Neural progenitor cell (in vitro differentiated cells): ENCODE measurements at regions not wholly inside any gene's neighbourhood (a gene's known extent, or its start where the extent isn't known, plus 50 kb on each side); places are given as distances from the start of the nearest gene placed in this dataset.

Source experiments
- DNase-seq: peaks from one replicate; pipeline ENCODE4 v3.0.0-alpha.2; 2016; ENCODE audit warnings: low spot score
- H2AFZ ChIP-seq: fragments of 200-600 bp; sonication (generic); replicated peaks from 2 replicates; pipeline ENCODE4 v1.6.1; 2016; ENCODE audit warnings: antibody characterized with exemption
- H3F3A ChIP-seq: fragments of 200-600 bp; sonication (generic); 2 replicates; pipeline ENCODE4 v1.6.1; 2016; ENCODE audit warnings: antibody characterized with exemption, low read depth
- H3K27ac ChIP-seq: fragments of 200-600 bp; sonication (generic); 2 replicates; pipeline ENCODE4 v1.5.1; 2016; ENCODE audit warnings: mild to moderate bottlenecking
- H3K27me3 ChIP-seq: fragments of 200-600 bp; sonication (generic); 2 replicates; pipeline ENCODE4 v1.6.1; 2016; ENCODE audit warnings: mild to moderate bottlenecking, moderate library complexity
- H3K36me3 ChIP-seq: fragments of 200-600 bp; sonication (generic); 2 replicates; pipeline ENCODE4 v1.5.1; 2016
- H3K4me1 ChIP-seq: fragments of 200-600 bp; sonication (generic); 2 replicates; pipeline ENCODE4 v1.6.1; 2016; ENCODE audit warnings: mixed run types
- H3K4me2 ChIP-seq: fragments of 200-600 bp; sonication (generic); 2 replicates; pipeline ENCODE4 v1.6.1; 2016
- H3K4me3 ChIP-seq: fragments of 200-600 bp; sonication (generic); 2 replicates; pipeline ENCODE4 v1.5.1; 2016
- H3K79me2 ChIP-seq: fragments of 200-600 bp; sonication (generic); 2 replicates; pipeline ENCODE4 v1.6.1; 2016; ENCODE audit warnings: low read depth
- H3K9ac ChIP-seq: fragments of 200-600 bp; sonication (generic); 2 replicates; pipeline ENCODE4 v1.6.1; 2016
- H3K9me3 ChIP-seq: fragments of 200-600 bp; sonication (generic); 2 replicates; pipeline ENCODE4 v1.5.1; 2016; ENCODE audit warnings: low read depth
- H4K20me1 ChIP-seq: fragments of 200-600 bp; sonication (generic); 2 replicates; pipeline ENCODE4 v1.6.1; 2016; ENCODE audit warnings: low read depth
- H3K27ac Mint-ChIP-seq: 3 replicates; pipeline ENCODE4 v1.8.0; 2021; ENCODE audit warnings: mixed read lengths
- H3K27me3 Mint-ChIP-seq: 2 replicates; pipeline ENCODE4 v1.8.0; 2022; ENCODE audit warnings: low read depth, mild to moderate bottlenecking, inconsistent platforms, moderate library complexity, mixed read lengths; ENCODE audit not compliant: insufficient read depth
- H3K36me3 Mint-ChIP-seq: 3 replicates; pipeline ENCODE4 v1.8.0; 2021; ENCODE audit warnings: mixed read lengths
- H3K4me1 Mint-ChIP-seq: 3 replicates; pipeline ENCODE4 v1.8.0; 2021; ENCODE audit warnings: mixed read lengths
- H3K4me3 Mint-ChIP-seq: 3 replicates; pipeline ENCODE4 v1.8.0; 2021; ENCODE audit warnings: mild to moderate bottlenecking, moderate library complexity, mixed read lengths
- H3K9me3 Mint-ChIP-seq: 3 replicates; pipeline ENCODE4 v1.8.0; 2020; ENCODE audit warnings: mixed read lengths
- CTCF ChIP-seq: fragments of 200-600 bp; sonication (generic); IDR thresholded peaks from 2 replicates; pipeline ENCODE4 v1.5.1; 2017; ENCODE audit warnings: antibody characterized with exemption, mild to moderate bottlenecking
- EZH2 ChIP-seq: fragments of 200-600 bp; sonication (generic); IDR thresholded peaks from 2 replicates; pipeline ENCODE4 v1.6.1; 2017; ENCODE audit warnings: antibody characterized with exemption, mild to moderate bottlenecking, moderate library complexity
- EZH2phosphoT487 ChIP-seq: fragments of 200-600 bp; sonication (generic); IDR thresholded peaks from 2 replicates; pipeline ENCODE4 v1.6.1; 2017; ENCODE audit warnings: antibody characterized with exemption

GRCh38 chr16:13314633-13315032, 413.2 kb downstream of the SHISA9 start:
- no peak overlapping the region for H3K27ac Mint-ChIP-seq
- Histone ChIP-seq H3K9me3 (no peaks in the 10 kb centered on the region), H3F3A (no peaks in the 10 kb centered on the region), H3K4me1 (no peaks in the 10 kb centered on the region), H3K27me3 (no peaks in the 10 kb centered on the region), H3K4me2 (no peak overlapping the region), H3K4me3 (no peak overlapping the region), H3K27ac (no peak overlapping the region), H4K20me1 (no peaks in the 10 kb centered on the region), H2AFZ (no peak overlapping the region), H3K9ac (no peak overlapping the region), H3K36me3 (no peaks in the 10 kb centered on the region), H3K79me2 (no peaks in the 10 kb centered on the region)
- no peak for DNase-seq
- H3K9me3 Mint-ChIP-seq: no peaks in the 10 kb centered on the region
- H3K4me3 Mint-ChIP-seq: no peak overlapping the region
- peaks cover 4% of the 10 kb centered on the region for H3K4me1 Mint-ChIP-seq
- H3K27me3 Mint-ChIP-seq: no peaks in the 10 kb centered on the region
- TF ChIP-seq CTCF: no peak
- TF ChIP-seq EZH2phosphoT487: no peak
- TF ChIP-seq EZH2: no peak
- H3K36me3 Mint-ChIP-seq: no peaks in the 10 kb centered on the region

GRCh38 chr16:13315642-13316427, 414.4 kb downstream of the SHISA9 start:
- DNase-seq: no peak
- Histone ChIP-seq H3K4me3 (no peak overlapping the region), H3K9ac (no peak overlapping the region), H3K27me3 (no peaks in the 10 kb centered on the region), H3K9me3 (no peaks in the 10 kb centered on the region), H3F3A (no peaks in the 10 kb centered on the region), H2AFZ (no peak overlapping the region), H3K4me1 (no peaks in the 10 kb centered on the region), H3K79me2 (no peaks in the 10 kb centered on the region), H3K4me2 (no peak overlapping the region), H4K20me1 (no peaks in the 10 kb centered on the region), H3K27ac (no peak overlapping the region), H3K36me3 (no peaks in the 10 kb centered on the region)
- no peak overlapping the region for H3K4me3 Mint-ChIP-seq
- H3K27me3 Mint-ChIP-seq: no peaks in the 10 kb centered on the region
- H3K36me3 Mint-ChIP-seq: no peaks in the 10 kb centered on the region
- TF ChIP-seq EZH2phosphoT487 (no peak), CTCF (no peak)
- H3K4me1 Mint-ChIP-seq: peaks cover 4% of the 10 kb centered on the region
- H3K27ac Mint-ChIP-seq: no peak overlapping the region
- H3K9me3 Mint-ChIP-seq: no peaks in the 10 kb centered on the region

- no peaks in the 10 kb centered on the region for H3K4me1 Mint-ChIP-seq
- Histone ChIP-seq H3K9ac (no peak overlapping the region), H3F3A (no peaks in the 10 kb centered on the region), H3K4me3 (no peak overlapping the region), H2AFZ (no peak overlapping the region), H3K36me3 (no peaks in the 10 kb centered on the region), H3K79me2 (no peaks in the 10 kb centered on the region), H3K27ac (no peak overlapping the region), H3K4me2 (no peak overlapping the region), H3K9me3 (no peaks in the 10 kb centered on the region), H3K27me3 (no peaks in the 10 kb centered on the region), H4K20me1 (no peaks in the 10 kb centered on the region), H3K4me1 (no peaks in the 10 kb centered on the region)
- TF ChIP-seq CTCF (no peak), EZH2phosphoT487 (no peak), EZH2 (no peak)
- H3K36me3 Mint-ChIP-seq: no peaks in the 10 kb centered on the region
- H3K27ac Mint-ChIP-seq: no peak overlapping the region
- DNase-seq: no peak
- H3K9me3 Mint-ChIP-seq: peaks cover 2% of the 10 kb centered on the region
- no peaks in the 10 kb centered on the region for H3K27me3 Mint-ChIP-seq
- no peak overlapping the region for H3K4me3 Mint-ChIP-seq
Observed at GRCh38 chr16:13322336-13322735, 420.9 kb downstream of the SHISA9 start.
